HepG2 (cell line): ENCODE measurements at regions not wholly inside any gene's neighbourhood (a gene's known extent, or its start where the extent isn't known, plus 50 kb on each side); places are given as distances from the start of the nearest gene placed in this dataset.
A peak's percentile ranks its signal among the peaks of the same experiment; 100 is the strongest.

Experiments used
- ATAC-seq: fragments of 200-7000 bp; cut with Tn5 transposase; 3 replicates; pipeline ENCODE4 v1.9.1; 2020; ENCODE audit warnings: mild to moderate bottlenecking, moderate library complexity
- BruUV-seq: library from RNA; stranded (reverse); fragments of 400-500 nt; replicated peaks from 2 replicates; lab custom pipeline; 2021; lab: Mats Ljungman, UMichigan
- CTCF ChIA-PET: fragments of 300-600 bp; formaldehyde crosslinking; extraction: SDS; loops from one replicate; lab custom pipeline; 2021; ENCODE audit warnings: low total read pairs, inconsistent platforms, low intra/inter-chr PET ratio; lab: Yijun Ruan, JAX
- POLR2A ChIA-PET: fragments of 350-600 bp; sonication (Branson Sonifier 250); formaldehyde crosslinking; loops from one replicate; lab custom pipeline; 2020; ENCODE audit warnings: antibody characterized with exemption, inconsistent platforms; lab: Yijun Ruan, JAX
- DNase-seq: peaks from one replicate; pipeline ENCODE4 v3.0.0-alpha.2; 2015; ENCODE audit warnings: low spot score
- FAIRE-seq: peaks from 3 replicates; lab custom pipeline; 2011; peaks lifted over from hg19 to GRCh38; lab: Jason Lieb, UNC
- H2AFZ ChIP-seq: one replicate; pipeline ENCODE4 v1.6.1; 2011; ENCODE audit warnings: low read length, inconsistent platforms
- H3K27ac ChIP-seq: fragments of 300-600 bp; 3 replicates; pipeline ENCODE4 v1.8.0; 2011; ENCODE audit warnings: mixed run types, mild to moderate bottlenecking, mixed read lengths, low read length, inconsistent platforms; ENCODE audit not compliant: insufficient read depth; ENCODE audit errors: extremely low read length
- H3K27me3 ChIP-seq, 2 experiments: fragments of 200-600 bp in 1 of 2; 2 replicates in 1 of 2; 3 replicates in 1 of 2; pipeline versions ENCODE4 v1.6.0 to v1.8.0; 2011; ENCODE audit warnings: low read length in 2 of 2, mild to moderate bottlenecking in 2 of 2, moderate library complexity in 2 of 2, inconsistent platforms in 1 of 2; ENCODE audit not compliant: insufficient read depth in 2 of 2, control insufficient read depth in 1 of 2
- H3K36me3 ChIP-seq, 2 experiments: fragments of 200-600 bp in 1 of 2; replicated peaks in 1 of 2; 2 replicates in 1 of 2; 3 replicates in 1 of 2; pipeline versions ENCODE4 v1.5.1 to v1.8.0; 2011; ENCODE audit warnings: low read length in 2 of 2, inconsistent platforms in 1 of 2; ENCODE audit not compliant: insufficient read depth in 2 of 2, control insufficient read depth in 1 of 2
- H3K4me1 ChIP-seq: 2 replicates; pipeline ENCODE4 v1.5.1; 2012; ENCODE audit warnings: low read length, inconsistent platforms; ENCODE audit not compliant: insufficient read depth
- H3K4me2 ChIP-seq: 2 replicates; pipeline ENCODE4 v1.6.0; 2011; ENCODE audit warnings: low read depth, low read length, inconsistent platforms
- H3K4me3 ChIP-seq, 3 experiments: fragments of 200-600 bp in 1 of 3; sonication (generic), shearing (Covaris generic) in 1 of 3; replicated peaks in 1 of 3; 2 replicates each; pipeline ENCODE4 v1.5.1; 2011 to 2016; ENCODE audit warnings: low read length in 3 of 3, inconsistent platforms in 2 of 3, low read depth in 2 of 3, mild to moderate bottlenecking in 2 of 3, control low read depth in 1 of 3, mixed read lengths in 1 of 3; ENCODE audit not compliant: insufficient read depth in 1 of 3
- H3K79me2 ChIP-seq: one replicate; pipeline ENCODE4 v1.6.1; 2011; ENCODE audit warnings: low read length, inconsistent platforms; ENCODE audit not compliant: insufficient read depth
- H3K9ac ChIP-seq: 2 replicates; pipeline ENCODE4 v1.6.0; 2011; ENCODE audit warnings: mild to moderate bottlenecking, low read depth, low read length, inconsistent platforms; ENCODE audit not compliant: insufficient read depth
- H3K9me3 ChIP-seq: 2 replicates; pipeline ENCODE4 v1.5.1; 2012; ENCODE audit warnings: mild to moderate bottlenecking, low read length
- H4K20me1 ChIP-seq: 2 replicates; pipeline ENCODE4 v1.6.0; 2011; ENCODE audit warnings: inconsistent platforms, mild to moderate bottlenecking, low read length, moderate library complexity; ENCODE audit not compliant: insufficient read depth
- CTCF ChIP-seq: sonication (generic); formaldehyde crosslinking; IDR thresholded peaks from 2 replicates; pipeline ENCODE4 v1.5.0; 2020; ENCODE audit warnings: mild to moderate bottlenecking, missing genetic modification reagents, moderate library complexity
- GZF1 ChIP-seq: sonication (generic); formaldehyde crosslinking; IDR thresholded peaks from 2 replicates; pipeline ENCODE4 v1.5.1; 2020; ENCODE audit warnings: mild to moderate bottlenecking, missing genetic modification reagents
- MBD4 ChIP-seq: IDR thresholded peaks from 2 replicates; pipeline ENCODE4 v1.6.1; 2012; ENCODE audit warnings: low read length, inconsistent platforms, borderline replicate concordance
- MEF2D ChIP-seq: sonication (generic); formaldehyde crosslinking; IDR thresholded peaks from 2 replicates; pipeline ENCODE4 v1.5.1; 2020; ENCODE audit warnings: mild to moderate bottlenecking, missing genetic modification reagents
- MEIS2 ChIP-seq: sonication (generic); formaldehyde crosslinking; IDR thresholded peaks from 2 replicates; pipeline ENCODE4 v1.9.0; 2021; ENCODE audit warnings: mild to moderate bottlenecking, missing genetic modification reagents
- MIER3 ChIP-seq: IDR thresholded peaks from 2 replicates; pipeline ENCODE4 v1.6.1; 2016; ENCODE audit warnings: missing compliant biosample characterization, borderline replicate concordance
- NR2C2 ChIP-seq: sonication (generic); formaldehyde crosslinking; IDR thresholded peaks from 2 replicates; pipeline ENCODE4 v1.4.0; 2020; ENCODE audit warnings: missing genetic modification reagents, mild to moderate bottlenecking, moderate library complexity, borderline replicate concordance
- PBX3 ChIP-seq: sonication (generic); formaldehyde crosslinking; IDR thresholded peaks from 2 replicates; pipeline ENCODE4 v1.8.1; 2023; ENCODE audit warnings: missing genetic modification reagents, inconsistent platforms, borderline replicate concordance
- STAG1 ChIP-seq: sonication (generic); formaldehyde crosslinking; IDR thresholded peaks from 2 replicates; pipeline ENCODE4 v1.4.0; 2020; ENCODE audit warnings: missing genetic modification reagents
- YY1 ChIP-seq: IDR thresholded peaks from 2 replicates; pipeline ENCODE4 v1.6.1; 2011; ENCODE audit warnings: low read length, low read depth, moderate library complexity, mild to moderate bottlenecking; ENCODE audit not compliant: insufficient read depth, insufficient replicate concordance
- ZMYM3 ChIP-seq: sonication (generic); formaldehyde crosslinking; IDR thresholded peaks from 2 replicates; pipeline ENCODE4 v1.5.1; 2020; ENCODE audit warnings: mild to moderate bottlenecking, missing genetic modification reagents
- ZNF235 ChIP-seq: sonication (generic); formaldehyde crosslinking; IDR thresholded peaks from 2 replicates; pipeline ENCODE4 v1.8.1; 2023; ENCODE audit warnings: mild to moderate bottlenecking, missing genetic modification reagents, borderline replicate concordance
- ZNF296 ChIP-seq: sonication (generic); formaldehyde crosslinking; conservative IDR thresholded peaks from 2 replicates; pipeline ENCODE4 v1.5.0; 2020; ENCODE audit warnings: mild to moderate bottlenecking, missing genetic modification reagents
- ZNF512 ChIP-seq: sonication (generic); formaldehyde crosslinking; IDR thresholded peaks from 2 replicates; pipeline ENCODE4 v1.4.0; 2020; ENCODE audit warnings: mild to moderate bottlenecking, missing genetic modification reagents
- ZNF547 ChIP-seq: sonication (generic); formaldehyde crosslinking; IDR thresholded peaks from 2 replicates; pipeline ENCODE4 v1.5.1; 2020; ENCODE audit warnings: mild to moderate bottlenecking, missing genetic modification reagents
- ZNF770 ChIP-seq: sonication (generic); formaldehyde crosslinking; IDR thresholded peaks from 2 replicates; pipeline ENCODE4 v1.5.0; 2020; ENCODE audit warnings: mild to moderate bottlenecking, missing genetic modification reagents
- WGBS: methylation state at CpG from one replicate; pipeline ENCODE4 v1.1.6; 2017; ENCODE audit warnings: low lambda C conversion rate; 5-methylcytosine and 5-hydroxymethylcytosine counted together
- in situ Hi-C: cut with HindIII; loops from 2 replicates; pipeline ENCODE4 v1.10.0; 2017; ENCODE audit warnings: low pct_unique_long_range_greater_than_20kb; ENCODE audit not compliant: extremely low pct_ligation_motif_present
- intact Hi-C: fragments of 100-400 bp; cut with micrococcal nuclease; formaldehyde crosslinking; loops from one replicate; pipeline ENCODE4 v1.10.0; 2022; ENCODE audit not compliant: unreplicated experiment

GRCh38 chr13:73772449-73773167 lies 361.6 kb downstream of the KLF12 start (continued):
- TF ChIP-seq ZNF512 (CRISPR knock-in tag) = no peak
- no peak for TF ChIP-seq MBD4
- TF ChIP-seq ZNF235 = no peak

GRCh38 chr13:73767747-73768315 lies 366.4 kb downstream of the KLF12 start:
- peak; percentile 43; the same call in 2 of the 3 replicates for ATAC-seq
- no peak overlapping the region for H3K27ac ChIP-seq
- in situ Hi-C loops = no loop called here
- FAIRE-seq = no peak
- H3K9ac ChIP-seq = no peak overlapping the region
- H2AFZ ChIP-seq = peak overlapping the region; percentile 17
- WGBS = 52% methylated on average over 4 of the region's 4 CpGs
- H3K4me2 ChIP-seq = no peak overlapping the region
- no peaks in the 10 kb centered on the region for H4K20me1 ChIP-seq
- H3K4me1 ChIP-seq = peaks cover 39% of the 10 kb centered on the region
- no peaks in the 10 kb centered on the region for H3K9me3 ChIP-seq
- intact Hi-C loops = no loop called here
- H3K4me3 ChIP-seq = no peak overlapping the region
- H3K79me2 ChIP-seq = no peaks in the 10 kb centered on the region
- no TSS peak for BruUV-seq
- ChIA-PET POLR2A (interaction anchor here (3.4 kb wide), 1 partner anchor 11 kb away, joined by 38 read pairs; no protein-coding TSS in a partner anchor), CTCF (interaction anchor here (1.1 kb wide), 1 partner anchor 13 kb away, joined by 5 read pairs; no protein-coding TSS in a partner anchor)
- no peaks in the 10 kb centered on the region for H3K36me3 ChIP-seq
- no peaks in the 10 kb centered on the region for H3K27me3 ChIP-seq
- peak; percentile 9 for DNase-seq
- TF ChIP-seq CTCF (CRISPR knock-in tag) = peak; percentile 40
- TF ChIP-seq MEF2D = no peak
- TF ChIP-seq NR2C2 = no peak
- no peak for TF ChIP-seq MIER3 (CRISPR knock-in tag)
- no peak for TF ChIP-seq ZNF770
- TF ChIP-seq PBX3 (CRISPR knock-in tag) = no peak
- TF ChIP-seq MEIS2 (CRISPR knock-in tag) = no peak
- no peak for TF ChIP-seq ZNF296
- TF ChIP-seq STAG1 (CRISPR knock-in tag) = 0 out of 2 replicates have a peak, but pooled peaks have one; percentile 10
- no peak for TF ChIP-seq YY1
- no peak for TF ChIP-seq ZMYM3 (CRISPR knock-in tag)
- TF ChIP-seq GZF1 (CRISPR knock-in tag) = no peak
- TF ChIP-seq ZNF547 (CRISPR knock-in tag) = no peak
